Esophagus squamous epithelium (tissue), 4 donors: ENCODE measurements at regions not wholly inside any gene's neighbourhood (a gene's known extent, or its start where the extent isn't known, plus 50 kb on each side); places are given as distances from the start of the nearest gene placed in this dataset.

ENCODE experiments used
- CTCF ChIP-seq, 6 experiments: fragments of 450-650 bp in 4 of 6; fragments of 200-600 bp in 2 of 6; sonication (generic) in 2 of 6; IDR thresholded peaks; one replicate each; pipeline ENCODE4 v1.5.1; 2016 to 2019; ENCODE audit warnings: antibody characterized with exemption in 6 of 6, mild to moderate bottlenecking in 4 of 6, moderate library complexity in 4 of 6
- POLR2A ChIP-seq, 4 donors: fragments of 450-650 bp; IDR thresholded peaks; one replicate each; pipeline ENCODE4 v1.6.1; 2017; ENCODE audit warnings: antibody characterized with exemption in 4 of 4, mild to moderate bottlenecking in 4 of 4, moderate library complexity in 3 of 4

- no peak for TF ChIP-seq POLR2A (IDR thresholded peaks at IDR 0.05)
- TF ChIP-seq CTCF (IDR thresholded peaks at IDR 0.05) = no peak
These were observed 627.5 kb upstream of the SOX11 start for GRCh38 chr2:5064687-5065086.
